ENCODE measurements at regions not wholly inside any gene's neighbourhood (a gene's known extent, or its start where the extent isn't known, plus 50 kb on each side); places are given as distances from the start of the nearest gene placed in this dataset.

GRCh38 chr2:226123300-226123699 lies 676.3 kb downstream of the IRS1 start:
- H3K4me3 ChIP-seq (ENCODE audit: low read length), result no peak overlapping the region
- no peak for TF ChIP-seq ZNF274 (IDR thresholded peaks at IDR 0.05; ENCODE audit: low read depth, low read length)

- no peak overlapping the region for H3K4me3 ChIP-seq (ENCODE audit: low read length)
- TF ChIP-seq ZNF274 (IDR thresholded peaks at IDR 0.05; ENCODE audit: low read depth, low read length), result no peak
These were observed 677.6 kb downstream of the IRS1 start for GRCh38 chr2:226122041-226122440.

DNA sequence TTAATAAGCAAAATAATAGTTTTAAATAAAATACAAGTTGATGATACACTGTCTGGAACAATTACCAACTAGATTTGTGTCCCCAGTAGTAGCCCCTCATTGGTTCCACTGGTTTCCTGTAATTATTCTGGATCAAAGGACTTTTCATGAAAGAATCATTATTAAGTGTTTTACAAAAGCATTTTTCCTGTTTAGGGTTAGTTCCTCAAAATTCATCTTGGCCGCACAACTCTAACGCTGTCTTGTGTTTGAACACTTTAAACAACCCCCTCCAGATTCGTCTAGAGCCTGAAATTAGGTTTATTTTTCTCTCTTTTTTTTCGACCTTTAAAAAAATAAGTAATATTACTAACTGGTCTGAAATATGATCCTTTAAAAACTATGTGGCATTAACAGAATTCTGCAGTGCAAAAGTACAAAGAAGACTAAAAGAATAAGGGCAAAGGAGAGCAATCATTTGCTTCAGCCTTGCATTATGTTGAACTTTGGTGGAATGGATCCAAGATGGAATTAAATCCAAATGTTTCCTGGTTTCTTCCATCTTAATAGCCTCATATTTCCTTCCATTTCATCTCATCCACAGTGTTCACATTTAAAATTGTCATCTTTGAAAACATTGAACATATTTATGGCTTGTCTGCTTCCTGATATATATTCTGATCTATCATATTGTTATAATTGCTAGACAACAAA lies 678.4 kb downstream of the IRS1 start:
- no peak overlapping the region for H3K4me3 ChIP-seq (ENCODE audit: low read length)
- TF ChIP-seq ZNF274 (IDR thresholded peaks at IDR 0.05; ENCODE audit: low read depth, low read length), result no peak

DNA sequence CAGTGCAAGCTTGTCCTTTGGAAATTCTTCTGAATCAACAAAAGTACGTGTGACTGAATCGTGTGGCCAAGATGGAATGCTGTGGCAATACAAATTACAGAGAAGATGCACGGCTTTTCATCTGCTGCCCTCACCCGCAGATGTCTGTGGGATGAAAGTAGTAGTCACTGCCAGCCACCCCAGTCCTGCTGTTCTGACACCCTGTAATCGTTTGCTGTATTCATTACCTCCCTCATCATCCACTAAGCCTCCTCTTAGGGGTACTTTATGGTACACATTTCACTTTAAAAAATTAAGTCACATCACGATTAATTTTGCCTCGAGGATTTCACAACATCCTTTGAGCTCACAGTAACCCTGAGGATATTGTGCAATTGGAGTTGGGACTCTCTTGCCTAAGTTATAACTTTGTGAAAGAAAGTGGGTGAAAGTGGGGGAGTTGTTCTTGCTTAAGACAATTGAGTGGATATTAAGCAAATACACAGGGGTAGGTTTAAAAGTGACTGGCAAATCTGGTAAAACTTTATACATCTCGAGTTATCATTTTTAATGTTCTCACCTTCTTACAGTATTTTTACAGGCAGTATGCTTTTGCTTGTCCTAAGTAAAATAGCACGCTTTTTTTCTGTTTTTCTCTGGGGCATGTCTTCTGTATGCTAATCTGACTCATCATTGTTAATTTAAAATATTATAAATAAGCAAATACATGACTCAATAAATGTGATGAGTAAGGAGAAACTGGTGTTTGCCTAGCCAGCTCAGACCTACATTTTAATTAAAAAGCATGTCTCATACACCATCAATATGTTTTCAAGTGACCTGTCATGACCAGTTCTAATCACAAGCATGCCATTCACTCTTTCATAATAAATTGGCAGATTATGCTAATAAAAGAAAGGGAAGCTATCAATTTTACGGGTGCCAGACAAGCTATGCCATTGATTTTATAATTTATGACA lies 680.9 kb downstream of the IRS1 start:
- no peak for TF ChIP-seq ZNF274 (IDR thresholded peaks at IDR 0.05; ENCODE audit: low read depth, low read length)
- H3K4me3 ChIP-seq (ENCODE audit: low read length), result no peak overlapping the region

DNA sequence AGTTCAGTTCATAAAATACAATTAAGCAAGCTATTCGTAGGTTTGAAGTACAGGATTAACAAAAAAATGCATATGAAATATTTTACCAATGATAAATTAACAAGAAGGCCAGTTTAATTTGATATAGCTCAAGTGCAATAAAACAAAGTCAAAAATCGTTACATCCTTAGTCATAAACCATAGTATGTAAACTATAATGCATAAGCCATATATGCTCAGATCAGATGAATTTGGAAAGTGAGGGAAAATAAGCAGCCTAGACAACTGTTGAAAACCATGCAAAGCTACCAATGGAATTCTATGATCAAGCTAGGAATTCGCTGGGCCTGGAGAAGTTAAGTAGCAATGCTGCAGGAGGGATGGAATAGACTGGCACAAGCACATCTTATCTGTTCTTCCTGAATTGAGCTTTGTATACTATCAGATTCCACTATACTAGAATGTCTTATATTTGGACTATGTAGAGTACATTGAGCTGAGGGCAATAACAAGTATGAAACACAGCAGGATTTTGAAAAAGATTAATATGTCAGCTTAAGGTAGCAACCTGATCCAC lies 682.0 kb downstream of the IRS1 start:
- no peak overlapping the region for H3K4me3 ChIP-seq (ENCODE audit: low read length)
- no peak for TF ChIP-seq ZNF274 (IDR thresholded peaks at IDR 0.05; ENCODE audit: low read depth, low read length)

GRCh38 chr2:226116346-226116745 lies 683.3 kb downstream of the IRS1 start:
- no peak for TF ChIP-seq ZNF274 (IDR thresholded peaks at IDR 0.05; ENCODE audit: low read depth, low read length)

DNA sequence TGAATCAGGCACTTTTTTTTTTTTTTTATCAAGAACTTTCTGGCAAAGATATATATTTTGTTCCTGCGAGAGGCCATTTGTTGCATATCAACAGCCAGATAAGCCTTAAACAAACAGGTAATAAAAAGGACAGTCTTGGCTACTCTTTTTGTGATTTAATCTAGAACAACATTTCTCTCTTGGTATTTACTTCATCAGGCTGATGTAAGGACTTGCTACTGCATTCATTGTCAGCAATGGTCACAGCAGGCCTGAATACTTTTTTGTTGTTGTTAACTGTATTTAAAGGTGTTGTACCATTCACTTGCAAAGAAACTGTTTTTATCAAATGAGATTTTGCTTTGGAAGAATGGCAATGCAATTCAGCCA lies 683.8 kb downstream of the IRS1 start:
- H3K4me3 ChIP-seq (ENCODE audit: low read length), result no peak overlapping the region
- no peak for TF ChIP-seq ZNF274 (IDR thresholded peaks at IDR 0.05; ENCODE audit: low read depth, low read length)

More at GRCh38 chr2:226116346-226116745, 683.3 kb downstream of the IRS1 start:
- H3K4me3 ChIP-seq (ENCODE audit: low read length), result no peak overlapping the region

DNA sequence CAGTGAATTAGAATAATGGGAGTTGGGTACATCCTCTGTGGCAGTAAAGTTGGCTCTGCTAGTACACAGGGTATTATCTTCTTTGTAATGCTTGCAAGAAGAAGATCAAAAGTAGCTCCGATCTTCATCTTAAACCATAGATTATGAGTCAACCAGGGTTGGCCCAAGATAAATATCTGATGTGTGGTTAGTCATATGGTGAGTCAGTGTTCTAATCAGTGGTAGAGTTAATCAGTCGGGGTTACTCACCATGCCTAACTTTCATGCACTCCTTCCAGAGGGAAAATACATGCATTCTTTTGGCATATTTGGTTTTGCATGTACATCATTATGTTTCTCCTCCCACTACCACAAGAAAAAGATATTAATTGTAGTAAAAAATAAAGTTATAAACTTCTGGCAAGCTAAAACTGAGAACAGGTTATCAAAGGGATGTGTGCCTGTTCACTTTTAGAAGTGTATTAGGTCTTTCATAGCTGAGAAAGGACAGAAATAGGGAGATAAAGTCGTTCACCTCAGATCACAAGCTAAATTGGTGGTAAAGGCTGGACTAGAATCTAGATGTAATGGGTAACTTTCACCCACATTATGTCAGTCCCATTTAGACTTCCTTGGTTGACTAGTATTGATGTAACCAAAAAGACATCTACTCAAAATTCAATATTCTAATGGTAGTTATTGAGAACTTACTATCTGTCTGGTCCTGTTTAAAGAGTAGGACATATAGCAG lies 684.4 kb downstream of the IRS1 start:
- TF ChIP-seq ZNF274 (IDR thresholded peaks at IDR 0.05; ENCODE audit: low read depth, low read length), result no peak

GRCh38 chr2:226114436-226114835 lies 685.2 kb downstream of the IRS1 start:
- H3K4me3 ChIP-seq (ENCODE audit: low read length), result no peak overlapping the region
- no peak for TF ChIP-seq ZNF274 (IDR thresholded peaks at IDR 0.05; ENCODE audit: low read depth, low read length)

More for the DNA sequence above, 684.4 kb downstream of the IRS1 start:
- no peak overlapping the region for H3K4me3 ChIP-seq (ENCODE audit: low read length)

- TF ChIP-seq ZNF274 (IDR thresholded peaks at IDR 0.05; ENCODE audit: low read depth, low read length), result no peak
- no peak overlapping the region for H3K4me3 ChIP-seq (ENCODE audit: low read length)
These were observed 699.6 kb downstream of the NYAP2 start for GRCh38 chr2:226098861-226099745.

DNA sequence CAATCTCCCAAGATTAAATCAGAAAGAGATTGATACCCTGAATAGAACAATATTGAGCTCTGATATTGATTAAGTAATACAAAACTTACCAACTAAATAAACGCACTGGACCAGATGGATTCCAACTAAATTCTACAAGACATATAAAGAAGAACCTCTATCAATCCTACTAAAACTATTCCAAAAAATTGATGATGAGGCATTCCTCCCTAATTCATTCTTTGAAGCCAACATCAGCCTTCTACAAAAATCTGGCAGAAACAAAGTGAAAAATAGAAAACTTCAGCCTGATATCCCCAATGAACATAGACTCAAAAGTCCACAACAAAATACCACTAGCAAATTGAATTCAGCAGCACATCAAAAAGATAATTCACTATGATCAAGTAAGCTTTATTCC lies 695.5 kb downstream of the NYAP2 start:
- no peak for TF ChIP-seq ZNF274 (IDR thresholded peaks at IDR 0.05; ENCODE audit: low read depth, low read length)
- no peak overlapping the region for H3K4me3 ChIP-seq (ENCODE audit: low read length)

GRCh38 chr2:226093364-226093763 lies 693.9 kb downstream of the NYAP2 start:
- no peak for TF ChIP-seq ZNF274 (IDR thresholded peaks at IDR 0.05; ENCODE audit: low read depth, low read length)
- no peak overlapping the region for H3K4me3 ChIP-seq (ENCODE audit: low read length)

DNA sequence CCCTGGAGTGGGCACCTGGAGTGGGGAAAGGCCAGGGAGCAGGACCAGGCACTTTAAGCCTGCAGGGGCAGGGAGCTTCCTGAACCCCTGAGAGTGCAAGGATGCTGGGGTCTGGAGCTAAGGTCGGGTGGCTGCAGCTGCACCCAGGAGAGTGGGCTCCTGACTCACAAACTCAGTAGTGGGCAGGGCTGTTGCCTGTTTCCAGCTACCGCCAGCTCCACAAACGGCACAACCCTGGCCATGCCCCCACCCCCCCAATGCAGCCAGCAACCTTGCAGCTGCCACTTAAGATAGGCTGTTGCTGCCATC lies 688.8 kb downstream of the NYAP2 start:
- H3K4me3 ChIP-seq (ENCODE audit: low read length), result no peak overlapping the region
- TF ChIP-seq ZNF274 (IDR thresholded peaks at IDR 0.05; ENCODE audit: low read depth, low read length), result no peak

All from GM08714 (cell line).